GM12878 (cell line): ENCODE measurements at regions not wholly inside any gene's neighbourhood (a gene's known extent, or its start where the extent isn't known, plus 50 kb on each side); places are given as distances from the start of the nearest gene placed in this dataset.

ENCODE experiments used
- ATAC-seq: fragments of 200-7000 bp; cut with Tn5 transposase; 3 replicates; pipeline ENCODE4 v1.9.1; 2020; ENCODE audit warnings: mild to moderate bottlenecking, moderate library complexity
- BruUV-seq: library from RNA; stranded (reverse); fragments of 400-500 nt; replicated peaks from 2 replicates; lab custom pipeline; 2021; lab: Mats Ljungman, UMichigan
- CTCF ChIA-PET: fragments of 300-600 bp; sonication (Branson Sonifier 250); formaldehyde crosslinking; extraction: SDS; loops from one replicate; lab custom pipeline; 2021; ENCODE audit warnings: inconsistent platforms; lab: Yijun Ruan, JAX
- POLR2A ChIA-PET: fragments of 350-600 bp; formaldehyde crosslinking; extraction: SDS; loops from one replicate; lab custom pipeline; 2021; ENCODE audit warnings: inconsistent platforms; lab: Charles Lee
- RAD21 ChIA-PET: fragments of 300-600 bp; sonication (Branson Sonifier 250); formaldehyde crosslinking; loops from one replicate; lab custom pipeline; 2023; ENCODE audit warnings: antibody characterized with exemption; ENCODE audit not compliant: unreplicated experiment; lab: Charles Lee
- SMC1A ChIA-PET: fragments of 300-600 bp; sonication (Branson Sonifier 250); formaldehyde crosslinking; loops from one replicate; lab custom pipeline; 2023; ENCODE audit not compliant: unreplicated experiment, uncharacterized antibody; lab: Charles Lee
- DNase-seq: peaks from one replicate; pipeline ENCODE4 v3.0.0-alpha.2; 2011; ENCODE audit warnings: low read depth, low spot score
- FAIRE-seq: peaks from 3 replicates; lab custom pipeline; 2011; peaks lifted over from hg19 to GRCh38; lab: Jason Lieb, UNC
- H2AFZ ChIP-seq: 2 replicates; pipeline ENCODE4 v1.6.0; 2011; ENCODE audit warnings: low read depth, low read length, control low read depth; ENCODE audit not compliant: control insufficient read depth
- H3K27ac ChIP-seq: 2 replicates; pipeline ENCODE4 v1.5.1; 2011; ENCODE audit warnings: control low read depth; ENCODE audit not compliant: control insufficient read depth, insufficient read depth
- H3K27me3 ChIP-seq, 2 experiments: replicated peaks in 1 of 2; 2 replicates each; pipeline versions ENCODE4 v1.6.0 to v1.6.1; 2011; ENCODE audit warnings: low read length in 1 of 2; ENCODE audit not compliant: control insufficient read depth in 2 of 2, insufficient read depth in 2 of 2
- H3K36me3 ChIP-seq, 2 experiments: 2 replicates each; pipeline ENCODE4 v1.5.1; 2011; ENCODE audit warnings: low read length in 1 of 2; ENCODE audit not compliant: control insufficient read depth in 2 of 2, insufficient read depth in 2 of 2
- H3K4me1 ChIP-seq: 2 replicates; pipeline ENCODE4 v1.6.1; 2011; ENCODE audit warnings: mild to moderate bottlenecking, low read length, moderate library complexity, mixed read lengths; ENCODE audit not compliant: control insufficient read depth, insufficient read depth
- H3K4me2 ChIP-seq: 2 replicates; pipeline ENCODE4 v1.6.0; 2011; ENCODE audit warnings: control low read depth; ENCODE audit not compliant: control insufficient read depth, insufficient read depth
- H3K4me3 ChIP-seq: fragments of 200-600 bp; sonication (generic); 2 replicates; pipeline ENCODE4 v1.5.1; 2016
- H3K79me2 ChIP-seq: 2 replicates; pipeline ENCODE4 v1.6.0; 2011; ENCODE audit warnings: low read length; ENCODE audit not compliant: control insufficient read depth, insufficient read depth
- H3K9ac ChIP-seq: 2 replicates; pipeline ENCODE4 v1.8.0; 2011; ENCODE audit warnings: low read length, control low read depth, mixed read lengths; ENCODE audit not compliant: control insufficient read depth, insufficient read depth
- H3K9me3 ChIP-seq: replicated peaks from 3 replicates; pipeline ENCODE4 v1.5.1; 2011; ENCODE audit warnings: mild to moderate bottlenecking, low read length; ENCODE audit not compliant: control insufficient read depth, insufficient read depth
- H4K20me1 ChIP-seq: 2 replicates; pipeline ENCODE4 v1.6.0; 2011; ENCODE audit not compliant: control insufficient read depth, insufficient read depth
- BHLHE40 ChIP-seq, 2 experiments: fragments of 450-650 bp in 1 of 2; IDR thresholded peaks; 2 replicates each; pipeline ENCODE4 v1.6.1; 2011 to 2017; ENCODE audit warnings: low read depth in 2 of 2, borderline replicate concordance in 1 of 2, improper control_type of control experiment in 1 of 2, low read length in 1 of 2, mild to moderate bottlenecking in 1 of 2
- BMI1 ChIP-seq: fragments of 450-650 bp; IDR thresholded peaks from 2 replicates; pipeline ENCODE4 v1.6.1; 2016; ENCODE audit warnings: mild to moderate bottlenecking, moderate library complexity, borderline replicate concordance
- CREM ChIP-seq: IDR thresholded peaks from 2 replicates; pipeline ENCODE4 v1.6.1; 2014; ENCODE audit warnings: antibody characterized with exemption, low read depth
- GABPA ChIP-seq: IDR thresholded peaks from 2 replicates; pipeline ENCODE4 v1.6.1; 2014; ENCODE audit warnings: antibody characterized with exemption, low read depth, mild to moderate bottlenecking, inconsistent platforms
- MEF2A ChIP-seq: IDR thresholded peaks from 2 replicates; pipeline ENCODE4 v1.6.1; 2011; ENCODE audit warnings: low read depth, mild to moderate bottlenecking, low read length, moderate library complexity; ENCODE audit not compliant: insufficient read depth
- NFIC ChIP-seq: IDR thresholded peaks from 2 replicates; pipeline ENCODE4 v1.6.1; 2012; ENCODE audit warnings: low read depth, mild to moderate bottlenecking, inconsistent platforms, low read length, moderate library complexity
- RAD21 ChIP-seq: IDR thresholded peaks from 2 replicates; pipeline ENCODE4 v1.6.1; 2011; ENCODE audit warnings: mild to moderate bottlenecking, low read depth, low read length, moderate library complexity; ENCODE audit not compliant: insufficient read depth
- STAT1 ChIP-seq: fragments of 450-650 bp; conservative IDR thresholded peaks from 2 replicates; pipeline ENCODE4 v1.6.1; 2014; ENCODE audit warnings: antibody characterized with exemption, mild to moderate bottlenecking
- TCF3 ChIP-seq: IDR thresholded peaks from 2 replicates; pipeline ENCODE4 v1.6.1; 2012; ENCODE audit warnings: low read depth, mild to moderate bottlenecking, low read length, borderline replicate concordance; ENCODE audit not compliant: insufficient read depth
- YY1 ChIP-seq: IDR thresholded peaks from 2 replicates; pipeline ENCODE4 v1.6.1; 2011; ENCODE audit warnings: low read depth, mild to moderate bottlenecking, low read length
- ZNF217 ChIP-seq: fragments of 450-650 bp; IDR thresholded peaks from 2 replicates; pipeline ENCODE4 v1.6.1; 2017; ENCODE audit warnings: antibody characterized with exemption, mild to moderate bottlenecking
- ZNF384 ChIP-seq: IDR thresholded peaks from 2 replicates; pipeline ENCODE4 v1.6.1; 2012; ENCODE audit warnings: low read depth, mild to moderate bottlenecking, low read length, improper control_type of control experiment, borderline replicate concordance
- WGBS: methylation state at CpG from one replicate; pipeline ENCODE4 v1.1.6; 2016; ENCODE audit warnings: low lambda C conversion rate; ENCODE audit not compliant: insufficient replicate concordance, insufficient coverage; ENCODE audit errors: missing lambda C conversion rate; 5-methylcytosine and 5-hydroxymethylcytosine counted together
- in situ Hi-C: fragments of 300-500 bp; cut with MboI; formaldehyde crosslinking; loops from 9 replicates; pipeline ENCODE4 v1.14.3; 2018; ENCODE audit warnings: mixed read lengths
- intact Hi-C: fragments of 100-400 bp; cut with micrococcal nuclease; formaldehyde crosslinking; loops from one replicate; pipeline ENCODE4 v1.14.2; 2022; ENCODE audit not compliant: unreplicated experiment
- TF ChIP-seq, protein P1 (sequence below): fragments of 450-650 bp; IDR thresholded peaks from 2 replicates; pipeline ENCODE4 v1.6.1; 2017; ENCODE audit warnings: low read depth, mild to moderate bottlenecking, moderate library complexity
- TF ChIP-seq, protein P2 (sequence below): fragments of 450-650 bp; IDR thresholded peaks from 2 replicates; pipeline ENCODE4 v1.6.1; 2017; ENCODE audit warnings: mild to moderate bottlenecking, moderate library complexity

GRCh38 chr2:48227617-48228344 lies 86.7 kb upstream of the FOXN2 start:
- RAD21 ChIA-PET, result no interaction called here
- 1% methylated on average over 3 of the region's 3 CpGs for WGBS
- SMC1A ChIA-PET, result interaction anchor here (0.6 to 1.2 kb wide), 7 partner anchors 19 to 184 kb away, joined by 3 to 4 read pairs (median 3); no protein-coding TSS in a partner anchor
- H4K20me1 ChIP-seq, result no peaks in the 10 kb centered on the region
- no peak overlapping the region for H3K9ac ChIP-seq
- POLR2A ChIA-PET, result interaction anchor here (1.5 kb wide), 1 partner anchor 22 kb away, joined by 4 read pairs; no protein-coding TSS in a partner anchor
- in situ Hi-C loops, result no loop called here
- H3K4me3 ChIP-seq, result no peak overlapping the region
- no peak overlapping the region; the same call in 1 of the 2 replicates for H2AFZ ChIP-seq
- peak; percentile 50 for DNase-seq
- peak overlapping the region; percentile 73; the same call in 1 of the 2 replicates for H3K4me2 ChIP-seq
- BruUV-seq, result no TSS peak
- intact Hi-C loops, result no loop called here
- peak; percentile 76 for FAIRE-seq
- no peaks in the 10 kb centered on the region for H3K36me3 ChIP-seq
- peak; percentile 91 for ATAC-seq
- CTCF ChIA-PET, result interaction anchor here (1.0 kb wide), 1 partner anchor 20 kb away, joined by 3 read pairs; no protein-coding TSS in a partner anchor
- H3K4me1 ChIP-seq, result peaks cover 20% of the 10 kb centered on the region
- H3K9me3 ChIP-seq, result peaks cover 1% of the 10 kb centered on the region; the same call in 2 of the 3 replicates
- peak overlapping the region; percentile 55; the same call in 1 of the 2 replicates for H3K27ac ChIP-seq
- H3K79me2 ChIP-seq, result no peaks in the 10 kb centered on the region
- no peaks in the 10 kb centered on the region for H3K27me3 ChIP-seq
- peak; percentile 96 for TF ChIP-seq NFIC
- 0 out of 2 replicates have a peak, but pooled peaks have one; percentile 54 for TF ChIP-seq TCF3
- TF ChIP-seq MEF2A, result peak; percentile 72; the same call in 1 of the 2 replicates
- TF ChIP-seq BHLHE40 (IDR thresholded peaks at IDR 0.05; ENCODE audit: borderline replicate concordance in 1 of 2, low read depth in 2 of 2, low read length in 1 of 2), result peak; percentile 56 to 61; a peak in 2 of 4 replicates
- TF ChIP-seq, protein P1, sequence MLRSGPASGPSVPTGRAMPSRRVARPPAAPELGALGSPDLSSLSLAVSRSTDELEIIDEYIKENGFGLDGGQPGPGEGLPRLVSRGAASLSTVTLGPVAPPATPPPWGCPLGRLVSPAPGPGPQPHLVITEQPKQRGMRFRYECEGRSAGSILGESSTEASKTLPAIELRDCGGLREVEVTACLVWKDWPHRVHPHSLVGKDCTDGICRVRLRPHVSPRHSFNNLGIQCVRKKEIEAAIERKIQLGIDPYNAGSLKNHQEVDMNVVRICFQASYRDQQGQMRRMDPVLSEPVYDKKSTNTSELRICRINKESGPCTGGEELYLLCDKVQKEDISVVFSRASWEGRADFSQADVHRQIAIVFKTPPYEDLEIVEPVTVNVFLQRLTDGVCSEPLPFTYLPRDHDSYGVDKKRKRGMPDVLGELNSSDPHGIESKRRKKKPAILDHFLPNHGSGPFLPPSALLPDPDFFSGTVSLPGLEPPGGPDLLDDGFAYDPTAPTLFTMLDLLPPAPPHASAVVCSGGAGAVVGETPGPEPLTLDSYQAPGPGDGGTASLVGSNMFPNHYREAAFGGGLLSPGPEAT, result peak; percentile 78
- 0 out of 2 replicates have a peak, but pooled peaks have one; percentile 2 for TF ChIP-seq RAD21
- TF ChIP-seq ZNF217, result peak; percentile 88
- TF ChIP-seq CREM, result peak; percentile 74; the same call in 1 of the 2 replicates
- TF ChIP-seq GABPA, result peak; percentile 36; the same call in 1 of the 2 replicates
- TF ChIP-seq ZNF384, result peak; percentile 41
- TF ChIP-seq STAT1, result no peak
- TF ChIP-seq, protein P2, sequence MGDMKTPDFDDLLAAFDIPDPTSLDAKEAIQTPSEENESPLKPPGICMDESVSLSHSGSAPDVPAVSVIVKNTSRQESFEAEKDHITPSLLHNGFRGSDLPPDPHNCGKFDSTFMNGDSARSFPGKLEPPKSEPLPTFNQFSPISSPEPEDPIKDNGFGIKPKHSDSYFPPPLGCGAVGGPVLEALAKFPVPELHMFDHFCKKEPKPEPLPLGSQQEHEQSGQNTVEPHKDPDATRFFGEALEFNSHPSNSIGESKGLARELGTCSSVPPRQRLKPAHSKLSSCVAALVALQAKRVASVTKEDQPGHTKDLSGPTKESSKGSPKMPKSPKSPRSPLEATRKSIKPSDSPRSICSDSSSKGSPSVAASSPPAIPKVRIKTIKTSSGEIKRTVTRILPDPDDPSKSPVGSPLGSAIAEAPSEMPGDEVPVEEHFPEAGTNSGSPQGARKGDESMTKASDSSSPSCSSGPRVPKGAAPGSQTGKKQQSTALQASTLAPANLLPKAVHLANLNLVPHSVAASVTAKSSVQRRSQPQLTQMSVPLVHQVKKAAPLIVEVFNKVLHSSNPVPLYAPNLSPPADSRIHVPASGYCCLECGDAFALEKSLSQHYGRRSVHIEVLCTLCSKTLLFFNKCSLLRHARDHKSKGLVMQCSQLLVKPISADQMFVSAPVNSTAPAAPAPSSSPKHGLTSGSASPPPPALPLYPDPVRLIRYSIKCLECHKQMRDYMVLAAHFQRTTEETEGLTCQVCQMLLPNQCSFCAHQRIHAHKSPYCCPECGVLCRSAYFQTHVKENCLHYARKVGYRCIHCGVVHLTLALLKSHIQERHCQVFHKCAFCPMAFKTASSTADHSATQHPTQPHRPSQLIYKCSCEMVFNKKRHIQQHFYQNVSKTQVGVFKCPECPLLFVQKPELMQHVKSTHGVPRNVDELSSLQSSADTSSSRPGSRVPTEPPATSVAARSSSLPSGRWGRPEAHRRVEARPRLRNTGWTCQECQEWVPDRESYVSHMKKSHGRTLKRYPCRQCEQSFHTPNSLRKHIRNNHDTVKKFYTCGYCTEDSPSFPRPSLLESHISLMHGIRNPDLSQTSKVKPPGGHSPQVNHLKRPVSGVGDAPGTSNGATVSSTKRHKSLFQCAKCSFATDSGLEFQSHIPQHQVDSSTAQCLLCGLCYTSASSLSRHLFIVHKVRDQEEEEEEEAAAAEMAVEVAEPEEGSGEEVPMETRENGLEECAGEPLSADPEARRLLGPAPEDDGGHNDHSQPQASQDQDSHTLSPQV, result 0 out of 2 replicates have a peak, but pooled peaks have one; percentile 32
- no peak for TF ChIP-seq BMI1
- no peak for TF ChIP-seq YY1
